IPS-18a (cell line): ENCODE measurements at regions not wholly inside any gene's neighbourhood (a gene's known extent, or its start where the extent isn't known, plus 50 kb on each side); places are given as distances from the start of the nearest gene placed in this dataset.

ENCODE experiments used
- H3K27ac ChIP-seq: one replicate; pipeline ENCODE4 v1.5.1; 2013; ENCODE audit warnings: low read length
- H3K27me3 ChIP-seq: one replicate; pipeline ENCODE4 v1.6.1; 2013; ENCODE audit warnings: mild to moderate bottlenecking, low read length; ENCODE audit not compliant: control insufficient read depth, insufficient read depth
- H3K36me3 ChIP-seq: one replicate; pipeline ENCODE4 v1.6.1; 2013; ENCODE audit warnings: low read depth, low read length; ENCODE audit not compliant: control insufficient read depth
- H3K4me1 ChIP-seq: one replicate; pipeline ENCODE4 v1.6.1; 2013; ENCODE audit warnings: low read depth, low read length; ENCODE audit not compliant: control insufficient read depth
- H3K4me3 ChIP-seq: one replicate; pipeline ENCODE4 v1.5.1; 2013; ENCODE audit warnings: low read length
- H3K9ac ChIP-seq: one replicate; pipeline ENCODE4 v1.6.1; 2013; ENCODE audit warnings: mild to moderate bottlenecking, low read length, moderate library complexity
- H3K9me3 ChIP-seq: one replicate; pipeline ENCODE4 v1.6.1; 2013; ENCODE audit warnings: low read depth, low read length; ENCODE audit not compliant: control insufficient read depth

DNA sequence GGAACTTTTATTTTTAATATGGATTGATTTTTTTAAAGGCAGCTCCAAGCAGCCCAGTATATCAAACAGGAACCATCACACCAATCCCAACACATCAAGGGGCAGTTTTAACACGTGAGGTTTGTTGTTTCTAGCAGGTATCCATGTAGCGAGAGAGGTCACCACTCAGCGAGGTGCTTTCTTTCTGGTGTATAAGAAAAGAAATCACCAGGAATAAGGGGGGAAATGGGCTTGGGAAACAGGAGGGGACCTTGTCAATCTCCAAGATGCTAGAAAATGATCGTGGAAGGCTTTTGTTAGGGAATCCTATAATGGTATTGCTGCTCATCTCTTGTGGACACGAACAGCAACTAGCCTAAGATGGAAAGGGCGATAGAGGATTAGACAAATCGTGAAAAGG, 402.9 kb upstream of the ATP11B start:
- H3K27ac ChIP-seq = no peak overlapping the region
- no peak overlapping the region for H3K9ac ChIP-seq
- peaks cover 17% of the 10 kb centered on the region for H3K4me1 ChIP-seq
- H3K27me3 ChIP-seq = peaks cover 16% of the 10 kb centered on the region
- H3K9me3 ChIP-seq = no peaks in the 10 kb centered on the region
- H3K36me3 ChIP-seq = no peaks in the 10 kb centered on the region
- H3K4me3 ChIP-seq = no peak overlapping the region

DNA sequence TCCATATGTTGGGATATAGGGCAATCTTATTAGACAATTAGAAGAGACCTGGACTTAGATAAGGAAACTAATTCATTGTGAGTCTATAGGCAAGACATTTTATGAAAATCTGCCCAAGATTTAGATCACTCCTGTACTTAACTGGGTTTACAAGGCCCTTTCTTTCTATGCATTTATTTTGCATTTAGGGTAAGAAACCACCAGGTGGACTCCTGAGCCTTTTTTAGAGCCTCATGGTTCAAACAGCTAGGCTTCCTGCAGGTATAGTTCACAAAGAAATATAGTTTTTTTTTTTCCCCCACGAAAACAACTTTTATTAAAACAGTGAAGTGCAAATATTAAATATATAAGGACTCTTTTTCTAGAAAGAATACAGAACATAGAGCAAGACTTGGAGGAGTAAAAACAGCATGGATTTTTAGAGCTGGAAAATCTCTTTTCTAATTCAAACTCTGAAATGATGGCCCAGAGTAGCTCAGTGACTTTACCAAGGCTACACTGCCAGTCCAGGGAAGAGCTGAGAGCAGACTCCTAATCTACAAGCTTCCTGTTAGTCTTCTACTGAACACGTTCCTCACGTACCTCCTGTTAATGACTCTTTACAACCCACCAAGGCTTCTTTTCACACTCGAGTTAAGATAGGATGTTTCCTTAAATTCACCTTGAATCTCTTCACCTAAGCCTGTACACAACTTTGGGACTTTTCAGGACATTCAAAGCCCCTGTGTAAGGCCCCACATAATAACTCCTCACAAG, 400.9 kb upstream of the ATP11B start:
- no peaks in the 10 kb centered on the region for H3K9me3 ChIP-seq
- no peak overlapping the region for H3K4me3 ChIP-seq
- peaks cover under 1% of the 10 kb centered on the region for H3K27me3 ChIP-seq
- H3K27ac ChIP-seq = no peak overlapping the region
- H3K36me3 ChIP-seq = no peaks in the 10 kb centered on the region
- H3K9ac ChIP-seq = no peak overlapping the region
- peaks cover 9% of the 10 kb centered on the region for H3K4me1 ChIP-seq

DNA sequence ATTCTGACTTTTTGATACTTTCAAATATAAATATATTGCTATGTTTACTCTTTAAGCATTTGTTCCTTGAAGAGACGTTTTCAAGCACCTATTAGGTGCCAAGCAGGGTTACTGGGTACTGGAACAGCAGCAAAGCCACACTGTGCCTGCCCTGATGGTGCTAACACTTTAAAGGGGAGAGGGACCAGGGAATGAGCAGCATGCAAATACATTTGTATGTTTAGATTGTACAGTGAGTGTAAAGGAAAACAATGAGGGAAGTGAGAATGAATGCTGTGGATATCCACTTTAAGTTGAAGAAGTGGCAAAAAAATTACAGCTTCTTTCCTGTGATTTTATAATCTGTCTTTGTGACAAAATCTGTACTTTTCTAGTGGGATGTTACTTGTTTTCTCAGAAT, 400.2 kb upstream of the ATP11B start:
- Histone ChIP-seq H3K36me3 (no peaks in the 10 kb centered on the region), H3K4me3 (no peak overlapping the region), H3K9ac (no peak overlapping the region), H3K27me3 (no peaks in the 10 kb centered on the region), H3K27ac (no peak overlapping the region), H3K4me1 (peaks cover 9% of the 10 kb centered on the region), H3K9me3 (no peaks in the 10 kb centered on the region)

DNA sequence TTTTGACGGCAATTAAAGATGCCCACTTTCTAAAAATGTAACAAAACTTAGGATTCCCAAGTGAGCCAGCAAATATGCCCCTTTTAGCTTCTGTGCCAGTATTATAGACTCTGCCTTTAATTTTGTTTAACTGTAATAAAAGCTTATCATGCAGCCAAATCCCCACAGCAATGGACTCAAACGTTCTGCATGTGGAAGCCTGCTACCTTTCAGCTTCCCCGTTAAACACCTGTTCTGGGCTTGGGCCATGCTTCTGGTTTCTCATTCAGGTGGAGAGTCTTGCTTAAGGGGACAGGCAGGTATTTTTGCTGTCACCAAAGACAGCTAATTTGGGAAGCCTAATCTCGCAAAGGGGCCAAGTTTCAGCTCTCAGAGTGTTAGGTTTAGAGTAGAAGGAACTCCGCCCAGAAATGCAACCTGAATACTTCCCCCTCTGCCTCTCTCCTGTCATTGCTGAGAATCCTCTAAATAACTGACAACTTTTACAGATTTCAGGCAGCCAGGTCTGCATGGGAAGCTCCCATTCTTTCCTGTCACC, 399.4 kb upstream of the ATP11B start:
- H3K4me3 ChIP-seq = no peak overlapping the region
- peaks cover 9% of the 10 kb centered on the region for H3K4me1 ChIP-seq
- H3K36me3 ChIP-seq = no peaks in the 10 kb centered on the region
- H3K27me3 ChIP-seq = no peaks in the 10 kb centered on the region
- no peaks in the 10 kb centered on the region for H3K9me3 ChIP-seq
- no peak overlapping the region for H3K9ac ChIP-seq
- H3K27ac ChIP-seq = no peak overlapping the region

DNA sequence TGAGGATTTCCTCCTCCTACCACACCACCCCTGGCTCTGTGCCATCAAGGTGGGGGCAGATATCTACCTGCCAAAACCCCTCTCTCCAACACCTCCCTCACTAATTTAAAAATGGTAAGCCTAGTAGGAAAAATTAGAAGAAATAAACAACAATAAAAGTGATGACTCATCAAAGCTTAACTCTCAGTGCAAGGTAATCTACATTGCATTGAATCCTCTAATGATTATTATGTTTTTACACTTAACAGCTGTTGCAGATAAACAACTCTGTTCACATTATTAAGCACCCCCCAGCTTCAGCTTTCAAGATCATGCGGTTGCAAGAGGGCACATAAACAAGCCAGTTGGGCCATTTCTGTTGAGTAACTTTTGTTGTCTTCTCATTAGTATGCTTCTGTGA, 396.1 kb upstream of the ATP11B start:
- H3K9me3 ChIP-seq = no peaks in the 10 kb centered on the region
- no peaks in the 10 kb centered on the region for H3K36me3 ChIP-seq
- H3K27ac ChIP-seq = no peak overlapping the region
- H3K27me3 ChIP-seq = no peaks in the 10 kb centered on the region
- H3K4me3 ChIP-seq = no peak overlapping the region
- no peak overlapping the region for H3K9ac ChIP-seq
- H3K4me1 ChIP-seq = peaks cover 22% of the 10 kb centered on the region

DNA sequence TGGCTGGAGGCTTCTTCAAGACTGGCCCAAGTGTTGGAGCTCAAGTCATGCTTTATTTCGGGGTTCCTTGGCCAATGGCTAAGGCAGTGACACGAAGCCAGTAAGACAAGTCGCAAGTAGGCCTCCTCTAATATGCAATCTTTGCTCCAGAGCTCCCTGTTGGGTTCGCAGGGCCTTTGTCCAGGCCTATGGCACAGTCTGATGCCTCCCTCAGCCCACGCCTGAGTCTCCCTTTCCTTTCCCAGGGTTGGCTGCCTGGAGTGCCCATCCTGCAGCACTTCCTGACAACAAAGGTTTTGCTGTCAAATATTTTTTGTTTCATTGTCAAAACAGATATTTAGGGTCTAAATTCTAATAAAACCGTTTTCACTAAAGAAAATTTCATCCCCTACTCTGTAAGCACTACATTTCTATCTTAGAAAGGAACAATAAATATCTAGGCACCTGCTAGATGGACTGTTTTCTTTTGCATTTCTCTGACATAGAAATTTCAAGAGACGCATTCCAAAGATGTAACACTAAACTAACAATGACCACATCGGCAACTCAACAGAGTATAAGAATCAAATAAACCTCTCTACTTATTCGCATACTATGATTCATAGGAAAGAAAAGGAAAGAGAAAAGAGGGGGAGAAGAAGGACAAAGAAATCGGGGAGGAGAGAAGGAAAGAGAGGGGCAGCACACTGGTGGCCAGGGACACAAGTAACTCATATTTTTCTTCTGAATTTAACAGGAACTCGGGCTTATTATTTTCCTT, 393.1 kb upstream of the ATP11B start:
- no peaks in the 10 kb centered on the region for H3K27me3 ChIP-seq
- peaks cover 13% of the 10 kb centered on the region for H3K4me1 ChIP-seq
- no peaks in the 10 kb centered on the region for H3K9me3 ChIP-seq
- no peak overlapping the region for H3K4me3 ChIP-seq
- H3K9ac ChIP-seq = no peak overlapping the region
- no peak overlapping the region for H3K27ac ChIP-seq
- no peaks in the 10 kb centered on the region for H3K36me3 ChIP-seq

DNA sequence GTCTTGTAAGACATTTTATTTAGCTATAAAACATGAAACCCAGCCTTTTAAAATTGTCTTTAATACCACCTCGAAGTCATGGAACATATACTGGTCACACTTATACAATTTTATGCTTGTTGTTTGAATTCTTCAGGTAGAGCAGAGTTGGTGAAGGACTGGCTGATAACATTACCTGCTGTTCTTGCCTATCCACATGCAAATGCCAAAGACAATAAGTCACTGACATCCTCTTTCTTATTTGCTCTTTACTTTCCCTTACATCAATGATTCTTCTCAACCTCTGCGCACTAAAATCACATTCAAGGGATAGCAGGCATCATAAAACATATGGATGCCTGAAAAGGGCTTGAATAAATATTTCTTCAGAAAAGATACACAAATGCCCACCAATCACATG, 392.5 kb upstream of the ATP11B start:
- no peak overlapping the region for H3K27ac ChIP-seq
- no peaks in the 10 kb centered on the region for H3K9me3 ChIP-seq
- H3K9ac ChIP-seq = no peak overlapping the region
- H3K36me3 ChIP-seq = no peaks in the 10 kb centered on the region
- peaks cover 13% of the 10 kb centered on the region for H3K4me1 ChIP-seq
- H3K4me3 ChIP-seq = no peak overlapping the region
- no peaks in the 10 kb centered on the region for H3K27me3 ChIP-seq

DNA sequence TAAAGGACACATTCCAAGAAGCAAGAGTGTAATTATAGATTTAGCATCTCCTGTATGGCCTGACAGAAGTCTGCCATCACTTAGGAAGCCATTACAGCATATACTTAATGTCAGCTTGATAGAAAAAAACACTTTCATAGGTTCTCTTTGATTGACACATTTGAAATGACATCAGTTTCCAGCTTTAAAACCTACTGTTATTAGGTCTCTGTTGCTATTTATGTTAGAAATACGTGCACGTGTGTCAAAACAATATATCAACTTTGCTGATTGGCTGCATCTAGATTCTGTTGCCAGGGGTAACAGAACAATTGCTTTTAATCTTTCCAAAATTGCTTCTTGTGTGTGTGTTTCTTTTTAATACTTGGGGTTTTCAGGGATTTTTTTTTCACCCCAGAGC, 389.3 kb upstream of the ATP11B start:
- Histone ChIP-seq H3K4me1 (peaks cover 19% of the 10 kb centered on the region), H3K27me3 (no peaks in the 10 kb centered on the region), H3K9me3 (no peaks in the 10 kb centered on the region), H3K4me3 (no peak overlapping the region), H3K36me3 (no peaks in the 10 kb centered on the region), H3K27ac (no peak overlapping the region), H3K9ac (no peak overlapping the region)

DNA sequence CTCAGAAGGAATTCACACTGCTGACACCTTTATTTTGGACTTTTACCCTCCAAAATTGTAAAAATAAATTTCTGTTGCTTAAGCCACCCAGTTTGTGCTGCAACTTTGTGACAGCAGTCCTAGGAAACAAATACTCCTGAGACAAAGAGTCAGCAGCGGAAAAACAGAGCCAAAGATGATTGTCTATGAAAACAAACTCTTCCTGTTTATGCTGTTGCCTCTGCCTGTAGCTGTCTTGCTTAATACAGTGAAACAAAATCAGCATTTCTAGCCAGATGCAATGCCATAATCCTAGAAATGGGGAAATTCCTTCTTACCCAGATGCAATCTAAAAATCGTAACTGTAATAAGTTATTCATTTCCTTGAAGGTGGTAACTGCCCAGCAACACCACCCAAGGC, 387.5 kb upstream of the ATP11B start:
- Histone ChIP-seq H3K4me1 (peaks cover 6% of the 10 kb centered on the region), H3K27ac (no peak overlapping the region), H3K9me3 (no peaks in the 10 kb centered on the region), H3K27me3 (no peaks in the 10 kb centered on the region), H3K36me3 (no peaks in the 10 kb centered on the region), H3K9ac (no peak overlapping the region), H3K4me3 (no peak overlapping the region)

DNA sequence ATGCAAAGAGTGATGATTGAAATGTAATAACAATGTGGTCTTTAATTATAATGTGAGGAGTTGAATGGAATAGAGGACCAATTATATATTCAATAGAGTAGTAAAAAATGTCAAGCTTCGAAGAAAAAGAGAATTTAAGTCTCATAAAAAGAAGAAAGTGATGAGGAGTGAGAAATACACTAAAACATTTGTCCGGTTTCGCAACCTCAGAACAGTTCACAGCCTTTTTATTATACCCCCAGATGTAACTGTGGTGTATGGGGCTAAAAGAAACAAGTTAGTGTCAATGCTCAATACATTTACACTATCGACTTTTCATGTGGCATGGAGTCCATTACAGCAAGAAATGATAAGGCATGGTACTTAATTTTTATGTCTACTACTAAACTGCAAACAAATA, 386.5 kb upstream of the ATP11B start:
- H3K4me3 ChIP-seq = no peak overlapping the region
- no peak overlapping the region for H3K27ac ChIP-seq
- no peak overlapping the region for H3K9ac ChIP-seq
- no peaks in the 10 kb centered on the region for H3K36me3 ChIP-seq
- H3K4me1 ChIP-seq = peaks cover 7% of the 10 kb centered on the region
- no peaks in the 10 kb centered on the region for H3K9me3 ChIP-seq
- no peaks in the 10 kb centered on the region for H3K27me3 ChIP-seq

DNA sequence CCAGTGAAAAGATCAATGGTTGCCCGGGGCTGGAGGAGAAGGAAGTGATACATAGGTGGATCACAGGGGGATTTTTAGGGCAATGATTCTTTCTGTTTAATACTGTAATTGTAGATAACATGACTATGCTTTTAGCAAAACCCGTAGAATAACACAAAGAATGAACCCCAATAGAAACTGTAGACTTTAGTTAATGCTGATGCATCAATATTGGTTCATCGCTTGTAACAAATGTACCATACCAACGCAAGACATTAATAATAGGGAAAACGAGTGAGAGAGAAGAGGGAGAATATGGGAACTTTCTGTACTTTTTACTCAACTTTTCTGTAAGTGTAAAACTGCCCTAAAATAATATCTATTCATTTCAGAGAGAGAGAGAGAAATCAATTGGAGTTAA, 383.3 kb upstream of the ATP11B start:
- peaks cover 10% of the 10 kb centered on the region for H3K4me1 ChIP-seq
- H3K9me3 ChIP-seq = no peaks in the 10 kb centered on the region
- no peaks in the 10 kb centered on the region for H3K36me3 ChIP-seq
- no peak overlapping the region for H3K4me3 ChIP-seq
- no peaks in the 10 kb centered on the region for H3K27me3 ChIP-seq
- H3K9ac ChIP-seq = no peak overlapping the region
- H3K27ac ChIP-seq = no peak overlapping the region

DNA sequence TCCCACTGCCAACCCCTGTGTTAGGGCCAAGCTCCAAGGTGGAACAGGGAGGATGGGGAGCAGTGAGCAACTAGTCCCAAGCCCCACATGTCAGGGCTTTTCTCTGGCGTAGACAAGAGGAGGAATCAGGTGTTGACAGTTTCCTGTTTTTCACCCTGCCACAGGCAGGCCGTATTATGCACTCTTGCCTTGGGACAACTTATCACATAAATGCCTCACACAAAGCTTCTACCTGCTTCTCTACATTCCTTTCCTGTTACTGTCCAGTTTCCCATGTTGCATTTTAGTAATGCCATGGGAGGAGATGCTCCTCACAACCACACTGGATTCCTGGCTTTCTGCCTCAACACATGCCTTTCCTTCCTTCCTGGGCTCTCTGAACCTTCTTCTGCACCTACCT, 381.2 kb upstream of the ATP11B start:
- Histone ChIP-seq H3K9me3 (no peaks in the 10 kb centered on the region), H3K9ac (no peak overlapping the region), H3K27me3 (no peaks in the 10 kb centered on the region), H3K4me1 (peaks cover 4% of the 10 kb centered on the region), H3K27ac (no peak overlapping the region), H3K36me3 (no peaks in the 10 kb centered on the region), H3K4me3 (no peak overlapping the region)
